ENCODE measurements at regions not wholly inside any gene's neighbourhood (a gene's known extent, or its start where the extent isn't known, plus 50 kb on each side); places are given as distances from the start of the nearest gene placed in this dataset.

GRCh38 chr22:22038178-22038880 lies 55.7 kb upstream of the TOP3B start:
- DNase-seq (ENCODE audit: low spot score) = no peak

- DNase-seq (ENCODE audit: low spot score) = no peak
Measured at GRCh38 chr22:22037740-22038139, 55.2 kb upstream of the TOP3B start.

- no peak for DNase-seq (ENCODE audit: low spot score)
Measured at GRCh38 chr22:22037229-22037628, 54.6 kb upstream of the TOP3B start.

GRCh38 chr22:22036588-22036987 lies 54.0 kb upstream of the TOP3B start:
- no peak for DNase-seq (ENCODE audit: low spot score)

- DNase-seq (ENCODE audit: low spot score) = no peak
Measured at GRCh38 chr22:22035771-22036314, 53.3 kb upstream of the TOP3B start.

GRCh38 chr22:22035203-22035602 lies 52.6 kb upstream of the TOP3B start:
- no peak for DNase-seq (ENCODE audit: low spot score)

GRCh38 chr22:22034469-22035132 lies 52.0 kb upstream of the TOP3B start:
- no peak for DNase-seq (ENCODE audit: low spot score)

GRCh38 chr22:22033803-22034468 lies 51.3 kb upstream of the TOP3B start:
- DNase-seq (ENCODE audit: low spot score) = no peak

GRCh38 chr22:22032906-22033802 lies 50.6 kb upstream of the TOP3B start:
- DNase-seq (ENCODE audit: low spot score) = no peak

- no peak for DNase-seq (ENCODE audit: low spot score)
Measured at GRCh38 chr22:22032099-22032905, 49.7 kb upstream of the TOP3B start.
